WTC11 (cell line): ENCODE measurements at regions not wholly inside any gene's neighbourhood (a gene's known extent, or its start where the extent isn't known, plus 50 kb on each side); places are given as distances from the start of the nearest gene placed in this dataset.

ENCODE experiments used
- ATAC-seq: fragments of 200-7000 bp; cut with Tn5 transposase; 2 replicates; pipeline ENCODE4 v1.10.0; 2021; ENCODE audit warnings: mild to moderate bottlenecking, moderate library complexity
- CTCF ChIA-PET: fragments of 300-600 bp; sonication (Branson Sonifier 250); formaldehyde crosslinking; loops from one replicate; lab custom pipeline; 2021; ENCODE audit warnings: antibody characterized with exemption; lab: Charles Lee
- POLR2A ChIA-PET: fragments of 350-600 bp; sonication (Branson Sonifier 250); formaldehyde crosslinking; loops from one replicate; lab custom pipeline; 2021; ENCODE audit warnings: antibody characterized with exemption; lab: Charles Lee
- DNase-seq: peaks from one replicate; pipeline ENCODE4 v3.0.0; 2021; ENCODE audit warnings: low spot score
- H3K27ac Mint-ChIP-seq: 2 replicates; pipeline ENCODE4 v1.8.0; 2021; ENCODE audit warnings: mixed read lengths
- H3K27me3 Mint-ChIP-seq: 2 replicates; pipeline ENCODE4 v1.8.0; 2021; ENCODE audit warnings: low read depth, mild to moderate bottlenecking, moderate library complexity, mixed read lengths
- H3K36me3 Mint-ChIP-seq: 2 replicates; pipeline ENCODE4 v1.8.0; 2021; ENCODE audit warnings: mixed read lengths
- H3K4me1 Mint-ChIP-seq: 2 replicates; pipeline ENCODE4 v1.8.0; 2022; ENCODE audit warnings: mixed read lengths
- H3K4me3 Mint-ChIP-seq: 2 replicates; pipeline ENCODE4 v1.8.0; 2021; ENCODE audit warnings: mild to moderate bottlenecking, moderate library complexity, mixed read lengths
- H3K9me3 Mint-ChIP-seq: 2 replicates; pipeline ENCODE4 v1.8.0; 2021; ENCODE audit warnings: mixed read lengths
- CBFB ChIP-seq: sonication (generic); formaldehyde crosslinking; IDR thresholded peaks from 2 replicates; pipeline ENCODE4 v1.8.1; 2022; ENCODE audit warnings: mild to moderate bottlenecking, low read depth, missing genetic modification reagents
- E2F1 ChIP-seq: sonication (generic); formaldehyde crosslinking; IDR thresholded peaks from 2 replicates; pipeline ENCODE4 v1.8.0; 2022; ENCODE audit warnings: mild to moderate bottlenecking, missing genetic modification reagents
- ETV6 ChIP-seq: sonication (generic); formaldehyde crosslinking; IDR thresholded peaks from 2 replicates; pipeline ENCODE4 v1.8.1; 2022; ENCODE audit warnings: mild to moderate bottlenecking, missing genetic modification reagents
- GABPB1 ChIP-seq: sonication (generic); formaldehyde crosslinking; IDR thresholded peaks from 2 replicates; pipeline ENCODE4 v1.8.1; 2023; ENCODE audit warnings: mild to moderate bottlenecking, missing genetic modification reagents
- IRF1 ChIP-seq: sonication (generic); formaldehyde crosslinking; IDR thresholded peaks from 2 replicates; pipeline ENCODE4 v1.8.0; 2023; ENCODE audit warnings: missing genetic modification reagents
- NR2C2 ChIP-seq: sonication (generic); formaldehyde crosslinking; IDR thresholded peaks from 2 replicates; pipeline ENCODE4 v1.8.0; 2022; ENCODE audit warnings: mild to moderate bottlenecking, missing genetic modification reagents
- NR3C1 ChIP-seq: sonication (generic); formaldehyde crosslinking; conservative IDR thresholded peaks from 2 replicates; pipeline ENCODE4 v1.8.1; 2023; ENCODE audit warnings: low read depth, mild to moderate bottlenecking, missing genetic modification reagents
- OVOL2 ChIP-seq: fragments of 250-450 bp; sonication (Bioruptor Pico); IDR thresholded peaks from 2 replicates; pipeline ENCODE4 v1.9.0; 2021; ENCODE audit warnings: mild to moderate bottlenecking, borderline replicate concordance
- PREB ChIP-seq: sonication (generic); formaldehyde crosslinking; IDR thresholded peaks from 2 replicates; pipeline ENCODE4 v1.8.1; 2022; ENCODE audit warnings: mild to moderate bottlenecking, missing genetic modification reagents, moderate library complexity, borderline replicate concordance
- PRRX2 ChIP-seq: fragments of 250-450 bp; sonication (Bioruptor Pico); IDR thresholded peaks from 2 replicates; pipeline ENCODE4 v1.8.0; 2021; ENCODE audit warnings: mild to moderate bottlenecking
- ZNF138 ChIP-seq: sonication (generic); formaldehyde crosslinking; conservative IDR thresholded peaks from 2 replicates; pipeline ENCODE4 v1.8.1; 2022; ENCODE audit warnings: mild to moderate bottlenecking, moderate library complexity, missing genetic modification reagents
- TF ChIP-seq, protein P1 (sequence below): fragments of 250-450 bp; sonication (Bioruptor Pico); IDR thresholded peaks from 2 replicates; pipeline ENCODE4 v1.8.0; 2021; ENCODE audit warnings: mild to moderate bottlenecking
- TF ChIP-seq, protein P2 (sequence below): fragments of 250-450 bp; sonication (Bioruptor Pico); IDR thresholded peaks from 2 replicates; pipeline ENCODE4 v1.9.0; 2021; ENCODE audit warnings: mild to moderate bottlenecking, borderline replicate concordance
- TF ChIP-seq, protein P3 (sequence below): sonication (generic); formaldehyde crosslinking; IDR thresholded peaks from 2 replicates; pipeline ENCODE4 v1.8.0; 2022; ENCODE audit warnings: missing genetic modification reagents

- TF ChIP-seq, protein P1, sequence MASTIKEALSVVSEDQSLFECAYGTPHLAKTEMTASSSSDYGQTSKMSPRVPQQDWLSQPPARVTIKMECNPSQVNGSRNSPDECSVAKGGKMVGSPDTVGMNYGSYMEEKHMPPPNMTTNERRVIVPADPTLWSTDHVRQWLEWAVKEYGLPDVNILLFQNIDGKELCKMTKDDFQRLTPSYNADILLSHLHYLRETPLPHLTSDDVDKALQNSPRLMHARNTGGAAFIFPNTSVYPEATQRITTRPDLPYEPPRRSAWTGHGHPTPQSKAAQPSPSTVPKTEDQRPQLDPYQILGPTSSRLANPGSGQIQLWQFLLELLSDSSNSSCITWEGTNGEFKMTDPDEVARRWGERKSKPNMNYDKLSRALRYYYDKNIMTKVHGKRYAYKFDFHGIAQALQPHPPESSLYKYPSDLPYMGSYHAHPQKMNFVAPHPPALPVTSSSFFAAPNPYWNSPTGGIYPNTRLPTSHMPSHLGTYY (CRISPR knock-in tag): no peak
Observed at GRCh38 chr2:862731-863466, 87.8 kb upstream of the SNTG2 start (continued).

DNA sequence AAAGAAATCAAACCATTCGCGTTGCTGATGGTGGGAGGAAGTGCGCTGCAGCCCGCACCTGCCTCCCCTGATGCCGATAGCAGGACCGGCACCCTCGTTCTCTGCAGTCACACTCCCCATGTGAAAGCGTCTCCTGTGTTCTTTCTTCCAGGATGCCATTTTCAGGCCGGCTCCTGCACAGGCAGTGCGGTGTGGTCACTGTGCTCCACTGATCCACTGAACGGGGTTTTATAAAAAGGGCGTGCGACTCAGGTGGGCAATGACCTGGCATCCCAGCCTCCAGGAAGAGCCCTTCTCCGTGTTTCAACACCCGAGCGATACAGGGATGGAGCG is 88.3 kb upstream of the SNTG2 start:
- TF ChIP-seq E2F1 (CRISPR knock-in tag) (no peak), GABPB1 (CRISPR knock-in tag) (no peak), ZNF138 (CRISPR knock-in tag) (no peak), PRRX2 (no peak), IRF1 (CRISPR knock-in tag) (no peak), NR2C2 (CRISPR knock-in tag) (no peak), PREB (no peak), OVOL2 (no peak), CBFB (CRISPR knock-in tag) (no peak), NR3C1 (CRISPR knock-in tag) (no peak), ETV6 (CRISPR knock-in tag) (no peak)
- TF ChIP-seq, protein P2, sequence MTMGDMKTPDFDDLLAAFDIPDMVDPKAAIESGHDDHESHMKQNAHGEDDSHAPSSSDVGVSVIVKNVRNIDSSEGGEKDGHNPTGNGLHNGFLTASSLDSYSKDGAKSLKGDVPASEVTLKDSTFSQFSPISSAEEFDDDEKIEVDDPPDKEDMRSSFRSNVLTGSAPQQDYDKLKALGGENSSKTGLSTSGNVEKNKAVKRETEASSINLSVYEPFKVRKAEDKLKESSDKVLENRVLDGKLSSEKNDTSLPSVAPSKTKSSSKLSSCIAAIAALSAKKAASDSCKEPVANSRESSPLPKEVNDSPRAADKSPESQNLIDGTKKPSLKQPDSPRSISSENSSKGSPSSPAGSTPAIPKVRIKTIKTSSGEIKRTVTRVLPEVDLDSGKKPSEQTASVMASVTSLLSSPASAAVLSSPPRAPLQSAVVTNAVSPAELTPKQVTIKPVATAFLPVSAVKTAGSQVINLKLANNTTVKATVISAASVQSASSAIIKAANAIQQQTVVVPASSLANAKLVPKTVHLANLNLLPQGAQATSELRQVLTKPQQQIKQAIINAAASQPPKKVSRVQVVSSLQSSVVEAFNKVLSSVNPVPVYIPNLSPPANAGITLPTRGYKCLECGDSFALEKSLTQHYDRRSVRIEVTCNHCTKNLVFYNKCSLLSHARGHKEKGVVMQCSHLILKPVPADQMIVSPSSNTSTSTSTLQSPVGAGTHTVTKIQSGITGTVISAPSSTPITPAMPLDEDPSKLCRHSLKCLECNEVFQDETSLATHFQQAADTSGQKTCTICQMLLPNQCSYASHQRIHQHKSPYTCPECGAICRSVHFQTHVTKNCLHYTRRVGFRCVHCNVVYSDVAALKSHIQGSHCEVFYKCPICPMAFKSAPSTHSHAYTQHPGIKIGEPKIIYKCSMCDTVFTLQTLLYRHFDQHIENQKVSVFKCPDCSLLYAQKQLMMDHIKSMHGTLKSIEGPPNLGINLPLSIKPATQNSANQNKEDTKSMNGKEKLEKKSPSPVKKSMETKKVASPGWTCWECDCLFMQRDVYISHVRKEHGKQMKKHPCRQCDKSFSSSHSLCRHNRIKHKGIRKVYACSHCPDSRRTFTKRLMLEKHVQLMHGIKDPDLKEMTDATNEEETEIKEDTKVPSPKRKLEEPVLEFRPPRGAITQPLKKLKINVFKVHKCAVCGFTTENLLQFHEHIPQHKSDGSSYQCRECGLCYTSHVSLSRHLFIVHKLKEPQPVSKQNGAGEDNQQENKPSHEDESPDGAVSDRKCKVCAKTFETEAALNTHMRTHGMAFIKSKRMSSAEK (CRISPR knock-in tag): no peak
- TF ChIP-seq, protein P3, sequence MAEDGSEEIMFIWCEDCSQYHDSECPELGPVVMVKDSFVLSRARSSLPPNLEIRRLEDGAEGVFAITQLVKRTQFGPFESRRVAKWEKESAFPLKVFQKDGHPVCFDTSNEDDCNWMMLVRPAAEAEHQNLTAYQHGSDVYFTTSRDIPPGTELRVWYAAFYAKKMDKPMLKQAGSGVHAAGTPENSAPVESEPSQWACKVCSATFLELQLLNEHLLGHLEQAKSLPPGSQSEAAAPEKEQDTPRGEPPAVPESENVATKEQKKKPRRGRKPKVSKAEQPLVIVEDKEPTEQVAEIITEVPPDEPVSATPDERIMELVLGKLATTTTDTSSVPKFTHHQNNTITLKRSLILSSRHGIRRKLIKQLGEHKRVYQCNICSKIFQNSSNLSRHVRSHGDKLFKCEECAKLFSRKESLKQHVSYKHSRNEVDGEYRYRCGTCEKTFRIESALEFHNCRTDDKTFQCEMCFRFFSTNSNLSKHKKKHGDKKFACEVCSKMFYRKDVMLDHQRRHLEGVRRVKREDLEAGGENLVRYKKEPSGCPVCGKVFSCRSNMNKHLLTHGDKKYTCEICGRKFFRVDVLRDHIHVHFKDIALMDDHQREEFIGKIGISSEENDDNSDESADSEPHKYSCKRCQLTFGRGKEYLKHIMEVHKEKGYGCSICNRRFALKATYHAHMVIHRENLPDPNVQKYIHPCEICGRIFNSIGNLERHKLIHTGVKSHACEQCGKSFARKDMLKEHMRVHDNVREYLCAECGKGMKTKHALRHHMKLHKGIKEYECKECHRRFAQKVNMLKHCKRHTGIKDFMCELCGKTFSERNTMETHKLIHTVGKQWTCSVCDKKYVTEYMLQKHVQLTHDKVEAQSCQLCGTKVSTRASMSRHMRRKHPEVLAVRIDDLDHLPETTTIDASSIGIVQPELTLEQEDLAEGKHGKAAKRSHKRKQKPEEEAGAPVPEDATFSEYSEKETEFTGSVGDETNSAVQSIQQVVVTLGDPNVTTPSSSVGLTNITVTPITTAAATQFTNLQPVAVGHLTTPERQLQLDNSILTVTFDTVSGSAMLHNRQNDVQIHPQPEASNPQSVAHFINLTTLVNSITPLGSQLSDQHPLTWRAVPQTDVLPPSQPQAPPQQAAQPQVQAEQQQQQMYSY: no peak
- peaks cover 39% of the 10 kb centered on the region for H3K4me1 Mint-ChIP-seq

More for the DNA sequence above, 88.3 kb upstream of the SNTG2 start:
- Mint-ChIP-seq H3K9me3 (no peaks in the 10 kb centered on the region), H3K36me3 (no peaks in the 10 kb centered on the region), H3K4me3 (no peak overlapping the region), H3K27me3 (peaks cover 41% of the 10 kb centered on the region), H3K27ac (no peak overlapping the region)
- ChIA-PET CTCF (no interaction called here), POLR2A (no interaction called here)
- ATAC-seq (no peak), DNase-seq (no peak)
